K562 (cell line): ENCODE measurements at regions not wholly inside any gene's neighbourhood (a gene's known extent, or its start where the extent isn't known, plus 50 kb on each side); places are given as distances from the start of the nearest gene placed in this dataset.

ENCODE experiments used
- ATAC-seq: fragments of 200-7000 bp; cut with Tn5 transposase; 3 replicates; pipeline ENCODE4 v1.9.1; 2020; ENCODE audit warnings: moderate library complexity
- BruUV-seq: library from RNA; stranded (reverse); fragments of 400-500 nt; replicated peaks from 2 replicates; lab custom pipeline; 2021; lab: Mats Ljungman, UMichigan
- CTCF ChIA-PET: fragments of 300-600 bp; formaldehyde crosslinking; extraction: SDS; loops from one replicate; lab custom pipeline; 2021; ENCODE audit warnings: low intra/inter-chr PET ratio; lab: Yijun Ruan, JAX
- POLR2A ChIA-PET: fragments of 300-600, 350-650 bp; sonication (Branson Sonifier 250); formaldehyde crosslinking; extraction: SDS; loops from one replicate; lab custom pipeline; 2021; ENCODE audit warnings: antibody characterized with exemption, inconsistent platforms; lab: Yijun Ruan, JAX
- DNase-seq, 4 experiments: peaks; one replicate each; pipeline versions ENCODE4 v3.0.0 to v3.0.0-alpha.2; 2011 to 2018; ENCODE audit warnings: low spot score in 3 of 4, mixed read lengths in 3 of 4; ENCODE audit errors: extremely low read depth in 1 of 4
- FAIRE-seq: peaks from 2 replicates; lab custom pipeline; 2011; peaks lifted over from hg19 to GRCh38; lab: Jason Lieb, UNC
- H2AFZ ChIP-seq: 2 replicates; pipeline ENCODE4 v1.6.0; 2011; ENCODE audit warnings: low read depth, low read length, control low read depth, inconsistent platforms
- H3K27ac ChIP-seq: fragments of 200-600 bp; 3 replicates; pipeline ENCODE4 v1.8.0; 2011; ENCODE audit warnings: low read depth, mild to moderate bottlenecking, control low read depth, inconsistent platforms, low read length, moderate library complexity, mixed read lengths; ENCODE audit errors: extremely low read depth
- H3K27me3 ChIP-seq, 2 experiments: fragments of 300-600 bp in 1 of 2; 2 replicates in 1 of 2; 3 replicates in 1 of 2; pipeline versions ENCODE4 v1.6.0 to v1.8.0; 2011; ENCODE audit warnings: inconsistent platforms in 2 of 2, low read length in 2 of 2, mild to moderate bottlenecking in 1 of 2, mixed read lengths in 1 of 2, moderate library complexity in 1 of 2; ENCODE audit not compliant: control insufficient read depth in 2 of 2, insufficient read depth in 2 of 2
- H3K36me3 ChIP-seq: fragments of 300-600 bp; 3 replicates; pipeline ENCODE4 v1.8.0; 2011; ENCODE audit warnings: mild to moderate bottlenecking, low read length, inconsistent platforms; ENCODE audit not compliant: control insufficient read depth, insufficient read depth
- H3K4me1 ChIP-seq, 2 experiments: fragments of 200-600 bp in 1 of 2; replicated peaks in 1 of 2; 2 replicates in 1 of 2; 3 replicates in 1 of 2; pipeline versions ENCODE4 v1.5.1 to v1.8.0; 2011; ENCODE audit warnings: inconsistent platforms in 2 of 2, low read length in 2 of 2, mild to moderate bottlenecking in 1 of 2, mixed read lengths in 1 of 2, moderate library complexity in 1 of 2; ENCODE audit not compliant: control insufficient read depth in 2 of 2, insufficient read depth in 2 of 2
- H3K4me2 ChIP-seq: 2 replicates; pipeline ENCODE4 v1.6.1; 2011; ENCODE audit warnings: low read length, control low read depth, inconsistent platforms, mixed read lengths; ENCODE audit not compliant: insufficient read depth
- H3K4me3 ChIP-seq: fragments of 200-600 bp; sonication (generic), shearing (Covaris generic); 2 replicates; pipeline ENCODE4 v1.5.1; 2016; ENCODE audit warnings: control low read depth, inconsistent platforms
- H3K79me2 ChIP-seq: fragments of 200-600 bp; 3 replicates; pipeline ENCODE4 v1.8.0; 2011; ENCODE audit warnings: low read length, inconsistent platforms; ENCODE audit not compliant: control insufficient read depth, insufficient read depth
- H3K9ac ChIP-seq, 2 experiments: 2 replicates each; pipeline versions ENCODE4 v1.6.0 to v1.6.1; 2011; ENCODE audit warnings: low read depth in 2 of 2, low read length in 2 of 2, control low read depth in 1 of 2, inconsistent platforms in 1 of 2, mild to moderate bottlenecking in 1 of 2, mixed read lengths in 1 of 2; ENCODE audit not compliant: insufficient read depth in 1 of 2
- H3K9me1 ChIP-seq: one replicate; pipeline ENCODE4 v1.6.0; 2011; ENCODE audit warnings: inconsistent platforms, mild to moderate bottlenecking, low read length, moderate library complexity; ENCODE audit not compliant: control insufficient read depth, insufficient read depth
- H3K9me3 ChIP-seq: replicated peaks from 2 replicates; pipeline ENCODE4 v1.5.1; 2011; ENCODE audit warnings: low read depth, low read length, inconsistent platforms; ENCODE audit not compliant: control insufficient read depth, insufficient read depth
- H4K20me1 ChIP-seq: replicated peaks from 2 replicates; pipeline ENCODE4 v1.6.1; 2011; ENCODE audit warnings: low read length, inconsistent platforms, mixed read lengths; ENCODE audit not compliant: control insufficient read depth, insufficient read depth
- CSDE1 ChIP-seq, 2 experiments: fragments of 450-650 bp; IDR thresholded peaks; 2 replicates each; pipeline ENCODE4 v1.6.1; 2016; ENCODE audit warnings: mild to moderate bottlenecking in 1 of 2
- LEF1 ChIP-seq: fragments of 450-650 bp; IDR thresholded peaks from 2 replicates; pipeline ENCODE4 v1.6.1; 2016; ENCODE audit warnings: mild to moderate bottlenecking
- MAZ ChIP-seq, 2 experiments: fragments of 450-650 bp in 1 of 2; sonication (generic) in 1 of 2; formaldehyde crosslinking; IDR thresholded peaks in 1 of 2; conservative IDR thresholded peaks in 1 of 2; 2 replicates each; pipeline versions ENCODE4 v1.4.0 to v1.5.0; 2020; ENCODE audit warnings: mild to moderate bottlenecking in 1 of 2, missing genetic modification reagents in 1 of 2
- RBBP5 ChIP-seq: fragments of 200-600 bp; sonication (generic); IDR thresholded peaks from 2 replicates; pipeline ENCODE4 v1.6.1; 2012; ENCODE audit warnings: borderline replicate concordance, mild to moderate bottlenecking, low read length, control low read depth, inconsistent platforms; ENCODE audit not compliant: insufficient read depth, poor library complexity, severe bottlenecking
- RBM17 ChIP-seq: fragments of 200-400 bp; formaldehyde crosslinking; IDR thresholded peaks from 2 replicates; pipeline ENCODE4 v1.6.1; 2017; ENCODE audit warnings: low read depth, mild to moderate bottlenecking, low read length, borderline replicate concordance
- RFX1 ChIP-seq: fragments of 450-650 bp; IDR thresholded peaks from 2 replicates; pipeline ENCODE4 v1.6.1; 2016; ENCODE audit warnings: mild to moderate bottlenecking, moderate library complexity
- RUNX1 ChIP-seq: sonication (generic); IDR thresholded peaks from 2 replicates; pipeline ENCODE4 v1.6.1; 2016; ENCODE audit warnings: antibody characterized with exemption, low read depth
- WGBS: fragments of 100-300 bp; shearing (Covaris generic); methylation state at CpG from one replicate; pipeline ENCODE4 v1.1.6; 2016; ENCODE audit warnings: low coverage, mixed read lengths; ENCODE audit not compliant: insufficient coverage; ENCODE audit errors: missing lambda C conversion rate; 5-methylcytosine and 5-hydroxymethylcytosine counted together
- in situ Hi-C: fragments of 300-500 bp; cut with MboI; formaldehyde crosslinking; loops from 4 replicates; pipeline ENCODE4 v1.15.0; 2018; ENCODE audit warnings: inconsistent platforms, mixed read lengths
- intact Hi-C: fragments of 100-400 bp; cut with micrococcal nuclease; formaldehyde crosslinking; loops from 2 replicates; pipeline ENCODE4 v1.14.2; 2022
- TF ChIP-seq, protein P1 (sequence below): sonication (generic); formaldehyde crosslinking; IDR thresholded peaks from 2 replicates; pipeline ENCODE4 v1.8.1; 2023; ENCODE audit warnings: mild to moderate bottlenecking, missing genetic modification reagents
- TF ChIP-seq, protein P2 (sequence below): sonication (generic); IDR thresholded peaks from 2 replicates; pipeline ENCODE4 v1.6.1; 2016
- TF ChIP-seq, protein P3 (sequence below): IDR thresholded peaks from 3 replicates; pipeline ENCODE4 v1.6.1; 2011; ENCODE audit warnings: borderline replicate concordance, mild to moderate bottlenecking, moderate library complexity; ENCODE audit not compliant: insufficient read length; ENCODE audit errors: extremely low read depth

DNA sequence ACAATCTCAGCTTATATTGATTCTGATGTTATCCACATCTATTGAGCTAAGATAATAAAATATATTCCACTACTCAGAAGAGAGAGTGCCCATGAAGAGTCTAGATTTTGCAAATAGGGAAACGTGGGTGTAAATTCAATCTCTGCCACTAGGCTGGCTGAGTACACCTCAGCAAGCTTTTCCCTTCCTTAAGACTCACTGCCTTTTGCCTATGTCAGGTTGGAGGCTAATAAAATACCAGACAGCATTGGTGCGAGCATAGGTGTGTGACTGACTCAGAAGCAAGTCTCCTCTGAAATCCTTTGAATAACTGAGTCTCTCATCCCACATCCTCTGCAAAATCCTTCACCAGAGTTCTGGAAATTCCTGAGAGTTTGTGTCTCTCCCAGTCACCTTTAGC, 405.4 kb upstream of the CPEB2 start:
- FAIRE-seq = no peak
- no peak overlapping the region for H2AFZ ChIP-seq
- ChIA-PET POLR2A (no interaction called here), CTCF (no interaction called here)
- no peaks in the 10 kb centered on the region for H4K20me1 ChIP-seq
- BruUV-seq = no TSS peak
- no peak overlapping the region for H3K9ac ChIP-seq
- no peaks in the 10 kb centered on the region for H3K9me3 ChIP-seq
- ATAC-seq = no peak
- H3K4me3 ChIP-seq = no peak overlapping the region
- WGBS = 0% methylated on average over 2 of the region's 2 CpGs
- in situ Hi-C loops (no loop called here), intact Hi-C loops (no loop called here)
- no peak for DNase-seq
- no peak overlapping the region for H3K27ac ChIP-seq
- H3K27me3 ChIP-seq = no peaks in the 10 kb centered on the region
- H3K36me3 ChIP-seq = no peaks in the 10 kb centered on the region
- no peak overlapping the region for H3K4me2 ChIP-seq
- H3K4me1 ChIP-seq = no peaks in the 10 kb centered on the region
- no peak for TF ChIP-seq MAZ (CRISPR knock-in tag; conservative IDR thresholded peaks at IDR 0.05 in 1 of 2, IDR thresholded peaks at IDR 0.05 in 1 of 2)
- no peaks in the 10 kb centered on the region for H3K79me2 ChIP-seq
- H3K9me1 ChIP-seq = no peaks in the 10 kb centered on the region

DNA sequence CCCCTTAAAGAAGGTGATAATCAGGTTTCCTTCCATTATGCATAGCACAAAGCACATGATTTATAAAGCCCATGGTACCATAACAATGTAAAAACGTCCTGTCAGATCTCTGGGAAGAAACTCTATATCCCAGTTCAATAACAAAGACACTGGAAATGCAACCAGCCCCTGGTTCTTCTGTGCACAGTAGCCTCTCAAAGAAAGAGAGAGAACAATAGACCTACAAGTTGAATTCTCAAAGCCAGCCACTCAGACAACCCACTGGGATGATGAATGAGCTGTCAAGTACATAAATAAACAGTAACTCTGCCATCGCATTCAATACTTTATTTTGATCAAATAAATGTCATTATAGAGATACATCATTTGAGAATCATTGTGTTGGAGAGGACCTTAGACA, 400.1 kb upstream of the CPEB2 start:
- H3K9me1 ChIP-seq = no peaks in the 10 kb centered on the region
- H3K36me3 ChIP-seq = no peaks in the 10 kb centered on the region
- H4K20me1 ChIP-seq = no peaks in the 10 kb centered on the region
- H3K4me3 ChIP-seq = no peak overlapping the region
- H3K79me2 ChIP-seq = no peaks in the 10 kb centered on the region
- no peak overlapping the region for H3K27ac ChIP-seq
- in situ Hi-C loops = no loop called here
- H3K9me3 ChIP-seq = no peaks in the 10 kb centered on the region
- no peak for ATAC-seq
- ChIA-PET POLR2A (no interaction called here), CTCF (no interaction called here)
- no peaks in the 10 kb centered on the region for H3K4me1 ChIP-seq
- no peak for FAIRE-seq
- BruUV-seq = no TSS peak
- intact Hi-C loops = no loop called here
- H2AFZ ChIP-seq = no peak overlapping the region
- no peak for DNase-seq
- no peak overlapping the region for H3K9ac ChIP-seq
- H3K27me3 ChIP-seq = no peaks in the 10 kb centered on the region
- no peak overlapping the region for H3K4me2 ChIP-seq
- 0% methylated on average over 2 of the region's 2 CpGs for WGBS
- TF ChIP-seq RUNX1 (no peak), CSDE1 (IDR thresholded peaks at IDR 0.05) (no peak), RBM17 (no peak), LEF1 (no peak), RFX1 (no peak), RBBP5 (no peak)
- TF ChIP-seq, protein P1, sequence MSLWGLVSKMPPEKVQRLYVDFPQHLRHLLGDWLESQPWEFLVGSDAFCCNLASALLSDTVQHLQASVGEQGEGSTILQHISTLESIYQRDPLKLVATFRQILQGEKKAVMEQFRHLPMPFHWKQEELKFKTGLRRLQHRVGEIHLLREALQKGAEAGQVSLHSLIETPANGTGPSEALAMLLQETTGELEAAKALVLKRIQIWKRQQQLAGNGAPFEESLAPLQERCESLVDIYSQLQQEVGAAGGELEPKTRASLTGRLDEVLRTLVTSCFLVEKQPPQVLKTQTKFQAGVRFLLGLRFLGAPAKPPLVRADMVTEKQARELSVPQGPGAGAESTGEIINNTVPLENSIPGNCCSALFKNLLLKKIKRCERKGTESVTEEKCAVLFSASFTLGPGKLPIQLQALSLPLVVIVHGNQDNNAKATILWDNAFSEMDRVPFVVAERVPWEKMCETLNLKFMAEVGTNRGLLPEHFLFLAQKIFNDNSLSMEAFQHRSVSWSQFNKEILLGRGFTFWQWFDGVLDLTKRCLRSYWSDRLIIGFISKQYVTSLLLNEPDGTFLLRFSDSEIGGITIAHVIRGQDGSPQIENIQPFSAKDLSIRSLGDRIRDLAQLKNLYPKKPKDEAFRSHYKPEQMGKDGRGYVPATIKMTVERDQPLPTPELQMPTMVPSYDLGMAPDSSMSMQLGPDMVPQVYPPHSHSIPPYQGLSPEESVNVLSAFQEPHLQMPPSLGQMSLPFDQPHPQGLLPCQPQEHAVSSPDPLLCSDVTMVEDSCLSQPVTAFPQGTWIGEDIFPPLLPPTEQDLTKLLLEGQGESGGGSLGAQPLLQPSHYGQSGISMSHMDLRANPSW (CRISPR knock-in tag) = no peak
- TF ChIP-seq, protein P2, sequence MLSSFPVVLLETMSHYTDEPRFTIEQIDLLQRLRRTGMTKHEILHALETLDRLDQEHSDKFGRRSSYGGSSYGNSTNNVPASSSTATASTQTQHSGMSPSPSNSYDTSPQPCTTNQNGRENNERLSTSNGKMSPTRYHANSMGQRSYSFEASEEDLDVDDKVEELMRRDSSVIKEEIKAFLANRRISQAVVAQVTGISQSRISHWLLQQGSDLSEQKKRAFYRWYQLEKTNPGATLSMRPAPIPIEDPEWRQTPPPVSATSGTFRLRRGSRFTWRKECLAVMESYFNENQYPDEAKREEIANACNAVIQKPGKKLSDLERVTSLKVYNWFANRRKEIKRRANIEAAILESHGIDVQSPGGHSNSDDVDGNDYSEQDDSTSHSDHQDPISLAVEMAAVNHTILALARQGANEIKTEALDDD = no peak
- TF ChIP-seq, protein P3, sequence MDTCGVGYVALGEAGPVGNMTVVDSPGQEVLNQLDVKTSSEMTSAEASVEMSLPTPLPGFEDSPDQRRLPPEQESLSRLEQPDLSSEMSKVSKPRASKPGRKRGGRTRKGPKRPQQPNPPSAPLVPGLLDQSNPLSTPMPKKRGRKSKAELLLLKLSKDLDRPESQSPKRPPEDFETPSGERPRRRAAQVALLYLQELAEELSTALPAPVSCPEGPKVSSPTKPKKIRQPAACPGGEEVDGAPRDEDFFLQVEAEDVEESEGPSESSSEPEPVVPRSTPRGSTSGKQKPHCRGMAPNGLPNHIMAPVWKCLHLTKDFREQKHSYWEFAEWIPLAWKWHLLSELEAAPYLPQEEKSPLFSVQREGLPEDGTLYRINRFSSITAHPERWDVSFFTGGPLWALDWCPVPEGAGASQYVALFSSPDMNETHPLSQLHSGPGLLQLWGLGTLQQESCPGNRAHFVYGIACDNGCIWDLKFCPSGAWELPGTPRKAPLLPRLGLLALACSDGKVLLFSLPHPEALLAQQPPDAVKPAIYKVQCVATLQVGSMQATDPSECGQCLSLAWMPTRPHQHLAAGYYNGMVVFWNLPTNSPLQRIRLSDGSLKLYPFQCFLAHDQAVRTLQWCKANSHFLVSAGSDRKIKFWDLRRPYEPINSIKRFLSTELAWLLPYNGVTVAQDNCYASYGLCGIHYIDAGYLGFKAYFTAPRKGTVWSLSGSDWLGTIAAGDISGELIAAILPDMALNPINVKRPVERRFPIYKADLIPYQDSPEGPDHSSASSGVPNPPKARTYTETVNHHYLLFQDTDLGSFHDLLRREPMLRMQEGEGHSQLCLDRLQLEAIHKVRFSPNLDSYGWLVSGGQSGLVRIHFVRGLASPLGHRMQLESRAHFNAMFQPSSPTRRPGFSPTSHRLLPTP = no peak
